ENCODE measurements at regions not wholly inside any gene's neighbourhood (a gene's known extent, or its start where the extent isn't known, plus 50 kb on each side); places are given as distances from the start of the nearest gene placed in this dataset.

GRCh38 chr7:1296356-1296981 lies 63.8 kb downstream of the UNCX start:
- no peak for TF ChIP-seq CTCF (conservative IDR thresholded peaks at IDR 0.05; ENCODE audit: low read length)
- DNase-seq (ENCODE audit: low read depth): no peak
- H3K4me3 ChIP-seq (ENCODE audit: low read length): no peak overlapping the region

- no peak for TF ChIP-seq CTCF (conservative IDR thresholded peaks at IDR 0.05; ENCODE audit: low read length)
- no peak overlapping the region for H3K4me3 ChIP-seq (ENCODE audit: low read length)
- DNase-seq (ENCODE audit: low read depth): no peak
Observed at GRCh38 chr7:1297017-1297960, 64.6 kb downstream of the UNCX start.

GRCh38 chr7:1298051-1298930 lies 65.6 kb downstream of the UNCX start:
- H3K4me3 ChIP-seq (ENCODE audit: low read length): no peak overlapping the region
- no peak for DNase-seq (ENCODE audit: low read depth)
- no peak for TF ChIP-seq CTCF (conservative IDR thresholded peaks at IDR 0.05; ENCODE audit: low read length)

- TF ChIP-seq CTCF (conservative IDR thresholded peaks at IDR 0.05; ENCODE audit: low read length): no peak
- DNase-seq (ENCODE audit: low read depth): no peak
- no peak overlapping the region for H3K4me3 ChIP-seq (ENCODE audit: low read length)
Observed at GRCh38 chr7:1298931-1299885, 66.5 kb downstream of the UNCX start.

- TF ChIP-seq CTCF (conservative IDR thresholded peaks at IDR 0.05; ENCODE audit: low read length): no peak
- DNase-seq (ENCODE audit: low read depth): no peak
- H3K4me3 ChIP-seq (ENCODE audit: low read length): no peak overlapping the region
Observed at GRCh38 chr7:1300206-1300605, 67.5 kb downstream of the UNCX start.

- TF ChIP-seq CTCF (conservative IDR thresholded peaks at IDR 0.05; ENCODE audit: low read length): no peak
- no peak for DNase-seq (ENCODE audit: low read depth)
- H3K4me3 ChIP-seq (ENCODE audit: low read length): no peak overlapping the region
Observed at GRCh38 chr7:1300636-1301035, 68.0 kb downstream of the UNCX start.

All from AG10803 (cell line).